RWPE1 (cell line): ENCODE measurements at regions not wholly inside any gene's neighbourhood (a gene's known extent, or its start where the extent isn't known, plus 50 kb on each side); places are given as distances from the start of the nearest gene placed in this dataset.

Experiments used
- CTCF ChIA-PET: fragments of 350-600 bp; sonication (Branson Sonifier 250); formaldehyde crosslinking; extraction: SDS; loops from one replicate; lab custom pipeline; 2021; lab: Yijun Ruan, JAX
- POLR2A ChIA-PET: fragments of 400-600 bp; formaldehyde crosslinking; extraction: SDS; loops from one replicate; lab custom pipeline; 2020; ENCODE audit warnings: antibody characterized with exemption; ENCODE audit not compliant: low non-redundant PET; lab: Yijun Ruan, JAX
- DNase-seq: peaks from one replicate; pipeline ENCODE4 v3.0.0; 2012; ENCODE audit warnings: low spot score
- H3K27ac ChIP-seq: fragments of 450-650 bp; 2 replicates; pipeline ENCODE4 v1.5.1; 2017
- CTCF ChIP-seq: fragments of 450-650 bp; conservative IDR thresholded peaks from 2 replicates; pipeline ENCODE4 v1.5.1; 2017; ENCODE audit warnings: low read depth, mild to moderate bottlenecking

- H3K27ac ChIP-seq, result no peak overlapping the region
- POLR2A ChIA-PET, result no interaction called here
- no peak for TF ChIP-seq CTCF
- CTCF ChIA-PET, result interaction anchor here (0.6 kb wide), 1 partner anchor 1360 kb away, joined by 4 read pairs; no protein-coding TSS in a partner anchor
- no peak for DNase-seq
These were observed 786.5 kb downstream of the PDCD6IP start for GRCh38 chr3:34584971-34585370.

- no peak for DNase-seq
- no peak overlapping the region for H3K27ac ChIP-seq
- POLR2A ChIA-PET, result no interaction called here
- no peak for TF ChIP-seq CTCF
- CTCF ChIA-PET, result no interaction called here
These were observed 801.2 kb downstream of the PDCD6IP start for GRCh38 chr3:34599595-34599994.

GRCh38 chr3:34619990-34620389 lies 821.6 kb downstream of the PDCD6IP start:
- no peak for TF ChIP-seq CTCF
- POLR2A ChIA-PET, result no interaction called here
- CTCF ChIA-PET, result no interaction called here

GRCh38 chr3:34626699-34627098 lies 828.3 kb downstream of the PDCD6IP start:
- DNase-seq, result no peak
- ChIA-PET POLR2A (no interaction called here), CTCF (no interaction called here)
- TF ChIP-seq CTCF, result no peak
- no peak overlapping the region for H3K27ac ChIP-seq

More at GRCh38 chr3:34619990-34620389, 821.6 kb downstream of the PDCD6IP start:
- no peak for DNase-seq
- H3K27ac ChIP-seq, result no peak overlapping the region

GRCh38 chr3:34634939-34635338 lies 836.5 kb downstream of the PDCD6IP start:
- TF ChIP-seq CTCF, result no peak
- DNase-seq, result no peak
- CTCF ChIA-PET, result no interaction called here
- no peak overlapping the region for H3K27ac ChIP-seq
- POLR2A ChIA-PET, result no interaction called here

GRCh38 chr3:34635352-34635850 lies 837.0 kb downstream of the PDCD6IP start:
- ChIA-PET POLR2A (no interaction called here), CTCF (no interaction called here)

More at GRCh38 chr3:34635352-34635850, 837.0 kb downstream of the PDCD6IP start:
- TF ChIP-seq CTCF, result no peak
- DNase-seq, result no peak
- no peak overlapping the region for H3K27ac ChIP-seq
